Uterus (tissue), 3 donors: ENCODE measurements at regions not wholly inside any gene's neighbourhood (a gene's known extent, or its start where the extent isn't known, plus 50 kb on each side); places are given as distances from the start of the nearest gene placed in this dataset.

Experiments
- DNase-seq, 2 donors: peaks; one replicate each; pipeline ENCODE4 v3.0.0-alpha.2; 2019 to 2020
- H3K27ac ChIP-seq, 2 donors: fragments of 200-600 bp; sonication (generic); 1 replicate in 1 of 2; 2 replicates in 1 of 2; pipeline ENCODE4 v1.5.1; 2016 to 2018
- H3K27me3 ChIP-seq, 2 donors: fragments of 200-600 bp; sonication (generic); one replicate each; pipeline ENCODE4 v1.5.1; 2018 to 2019; ENCODE audit warnings: control low read depth in 1 of 2
- H3K36me3 ChIP-seq, 2 donors: fragments of 200-600 bp; sonication (generic); one replicate each; pipeline ENCODE4 v1.5.1; 2019; ENCODE audit warnings: control low read depth in 1 of 2
- H3K4me1 ChIP-seq, 2 donors: fragments of 200-600 bp; sonication (generic); one replicate each; pipeline ENCODE4 v1.5.1; 2018 to 2019; ENCODE audit warnings: control low read depth in 1 of 2
- H3K4me3 ChIP-seq, 2 donors: fragments of 200-600 bp; sonication (generic); 1 replicate in 1 of 2; 2 replicates in 1 of 2; pipeline ENCODE4 v1.5.1; 2018 to 2019; ENCODE audit warnings: mild to moderate bottlenecking in 1 of 2
- H3K9me3 ChIP-seq, 2 donors: fragments of 200-600 bp; sonication (generic); one replicate each; pipeline ENCODE4 v1.5.1; 2019; ENCODE audit warnings: control low read depth in 1 of 2
- CTCF ChIP-seq, 4 experiments: fragments of 200-600 bp in 2 of 4; fragments of 450-650 bp in 2 of 4; sonication (generic) in 2 of 4; IDR thresholded peaks; one replicate each; pipeline ENCODE4 v1.5.1; 2016 to 2019; ENCODE audit warnings: antibody characterized with exemption in 4 of 4, mild to moderate bottlenecking in 2 of 4, moderate library complexity in 1 of 4
- POLR2A ChIP-seq, 2 donors: fragments of 450-650 bp; IDR thresholded peaks; one replicate each; pipeline ENCODE4 v1.6.1; 2016; ENCODE audit warnings: antibody characterized with exemption in 2 of 2, mild to moderate bottlenecking in 1 of 2, moderate library complexity in 1 of 2
- intact Hi-C: fragments of 100-400 bp; cut with DNase I; formaldehyde crosslinking; loops from one replicate; pipeline ENCODE4 v1.15.1; 2023; ENCODE audit warnings: low total_unique reads
- donor health status: DM: yes; HTN: yes; CAD: no.

- Histone ChIP-seq H3K36me3 (no peaks in the 10 kb centered on the region), H3K27ac (no peak overlapping the region), H3K4me3 (no peak overlapping the region), H3K9me3 (no peaks in the 10 kb centered on the region), H3K27me3 (no peaks in the 10 kb centered on the region), H3K4me1 (no peaks in the 10 kb centered on the region)
- no peak for DNase-seq
- TF ChIP-seq CTCF (IDR thresholded peaks at IDR 0.05) = no peak
- no peak for TF ChIP-seq POLR2A (IDR thresholded peaks at IDR 0.05)
- intact Hi-C loops = no loop called here
Measured at GRCh38 chr3:157763644-157764043, 260.4 kb upstream of the VEPH1 start.

- intact Hi-C loops = no loop called here
Measured at GRCh38 chr3:157759311-157759710, 256.1 kb upstream of the VEPH1 start.

GRCh38 chr3:157755233-157755632, 252.0 kb upstream of the VEPH1 start:
- TF ChIP-seq POLR2A (IDR thresholded peaks at IDR 0.05) = no peak
- TF ChIP-seq CTCF (IDR thresholded peaks at IDR 0.05) = no peak
- no peaks in the 10 kb centered on the region for H3K36me3 ChIP-seq
- no peak for DNase-seq
- H3K27ac ChIP-seq = no peak overlapping the region
- H3K27me3 ChIP-seq = no peaks in the 10 kb centered on the region
- H3K9me3 ChIP-seq = no peaks in the 10 kb centered on the region
- H3K4me3 ChIP-seq = no peak overlapping the region
- no peaks in the 10 kb centered on the region for H3K4me1 ChIP-seq
- intact Hi-C loops = no loop called here

More at GRCh38 chr3:157759311-157759710, 256.1 kb upstream of the VEPH1 start:
- Histone ChIP-seq H3K9me3 (no peaks in the 10 kb centered on the region), H3K4me1 (no peaks in the 10 kb centered on the region), H3K36me3 (no peaks in the 10 kb centered on the region), H3K4me3 (no peak overlapping the region), H3K27me3 (no peaks in the 10 kb centered on the region), H3K27ac (no peak overlapping the region)
- no peak for DNase-seq
- TF ChIP-seq CTCF (IDR thresholded peaks at IDR 0.05) (no peak), POLR2A (IDR thresholded peaks at IDR 0.05) (no peak)

- H3K27me3 ChIP-seq = no peaks in the 10 kb centered on the region
- no peaks in the 10 kb centered on the region for H3K4me1 ChIP-seq
- TF ChIP-seq CTCF (IDR thresholded peaks at IDR 0.05) (no peak), POLR2A (IDR thresholded peaks at IDR 0.05) (no peak)
- H3K36me3 ChIP-seq = no peaks in the 10 kb centered on the region
- H3K9me3 ChIP-seq = no peaks in the 10 kb centered on the region
- intact Hi-C loops = no loop called here
- DNase-seq = no peak
- no peak overlapping the region for H3K4me3 ChIP-seq
- no peak overlapping the region for H3K27ac ChIP-seq
Measured at GRCh38 chr3:157754451-157754850, 251.2 kb upstream of the VEPH1 start.

GRCh38 chr3:157753787-157754136, 250.5 kb upstream of the VEPH1 start:
- intact Hi-C loops = no loop called here
- TF ChIP-seq POLR2A (IDR thresholded peaks at IDR 0.05) (no peak), CTCF (IDR thresholded peaks at IDR 0.05) (no peak)
- Histone ChIP-seq H3K4me3 (no peak overlapping the region), H3K36me3 (no peaks in the 10 kb centered on the region), H3K9me3 (no peaks in the 10 kb centered on the region), H3K27ac (no peak overlapping the region), H3K4me1 (no peaks in the 10 kb centered on the region), H3K27me3 (no peaks in the 10 kb centered on the region)
- DNase-seq = no peak
